Ovary (tissue), 7 donors: ENCODE measurements at regions not wholly inside any gene's neighbourhood (a gene's known extent, or its start where the extent isn't known, plus 50 kb on each side); places are given as distances from the start of the nearest gene placed in this dataset.

Experiments used
- DNase-seq, 5 donors: peaks; one replicate each; pipeline ENCODE4 v3.0.0-alpha.2; 2019 to 2020
- H3K27ac ChIP-seq, 2 donors: fragments of 200-600 bp; one replicate each; pipeline versions ENCODE4 v1.5.1 to v1.8.0; 2019 to 2022
- H3K27me3 ChIP-seq: fragments of 200-600 bp; one replicate; pipeline ENCODE4 v1.8.0; 2022
- H3K36me3 ChIP-seq: fragments of 200-600 bp; sonication (generic); one replicate; pipeline ENCODE4 v1.5.1; 2019
- H3K4me1 ChIP-seq: one replicate; pipeline ENCODE4 v1.8.1; 2013; ENCODE audit warnings: mild to moderate bottlenecking, moderate library complexity; ENCODE audit not compliant: insufficient read depth
- H3K4me3 ChIP-seq: fragments of 200-600 bp; sonication (generic); one replicate; pipeline ENCODE4 v1.5.1; 2017
- H3K9me3 ChIP-seq, 2 donors: fragments of 200-600 bp in 1 of 2; sonication (generic) in 1 of 2; one replicate each; pipeline versions ENCODE4 v1.5.1 to v1.8.1; 2013 to 2019; ENCODE audit warnings: mild to moderate bottlenecking in 1 of 2, moderate library complexity in 1 of 2
- EP300 ChIP-seq: sonication (generic); formaldehyde crosslinking; IDR thresholded peaks from one replicate; pipeline ENCODE4 v1.6.1; 2017; ENCODE audit warnings: antibody characterized with exemption
- POLR2A ChIP-seq: fragments of 450-650 bp; IDR thresholded peaks from one replicate; pipeline ENCODE4 v1.6.1; 2017; ENCODE audit warnings: antibody characterized with exemption, mild to moderate bottlenecking, moderate library complexity
- WGBS, 3 donors: extraction: QIAGEN DNeasy Blood & Tissue Kit in 1 of 3; methylation state at CpG; one replicate each; pipeline versions ENCODE4 v1.1.5 to v1.1.7; 2013 to 2017; 5-methylcytosine and 5-hydroxymethylcytosine counted together
- intact Hi-C, 4 donors: fragments of 100-400 bp; cut with DNase I; formaldehyde crosslinking; loops; one replicate each; pipeline versions ENCODE4 v1.11.0 to v1.15.1; 2022 to 2023
- TF ChIP-seq, protein P1 (sequence below), 3 donors: fragments of 450-650 bp in 2 of 3; fragments of 200-600 bp in 1 of 3; IDR thresholded peaks; one replicate each; pipeline versions ENCODE4 v1.5.1 to v1.8.0; 2016 to 2022; ENCODE audit warnings: antibody characterized with exemption in 3 of 3, mild to moderate bottlenecking in 1 of 3
- donor health status: DM: no; HTN: no; CAD: no; lungs with moderate emphysema.
- donor health status: DM: no; HTN: no; CAD: no.
- donor health status: Bipolar disorder and iron deficiency.
- donor health status: DM: no; HTN: no; CAD: no.
- donor health status: DM: yes; HTN: yes; CAD: no.

DNA sequence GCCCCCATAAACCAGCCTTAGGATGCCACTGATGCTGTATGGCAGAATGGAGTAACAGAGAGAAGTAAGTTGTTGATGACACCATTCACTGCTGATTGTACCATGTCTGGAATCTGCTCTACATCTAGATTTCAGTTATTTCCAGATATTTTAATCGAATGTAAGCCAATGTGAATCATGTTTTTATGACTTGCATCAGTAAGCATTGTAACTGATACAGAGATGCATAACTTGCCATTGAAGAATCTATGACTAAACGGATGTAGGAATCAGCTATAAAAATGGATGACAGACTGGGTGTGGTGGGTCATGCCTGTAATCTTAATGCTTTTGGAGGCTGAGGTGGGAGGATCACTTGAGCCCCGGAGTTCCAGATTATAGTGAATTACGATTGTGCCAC is 161.0 kb upstream of the GATB start:
- TF ChIP-seq, protein P1, sequence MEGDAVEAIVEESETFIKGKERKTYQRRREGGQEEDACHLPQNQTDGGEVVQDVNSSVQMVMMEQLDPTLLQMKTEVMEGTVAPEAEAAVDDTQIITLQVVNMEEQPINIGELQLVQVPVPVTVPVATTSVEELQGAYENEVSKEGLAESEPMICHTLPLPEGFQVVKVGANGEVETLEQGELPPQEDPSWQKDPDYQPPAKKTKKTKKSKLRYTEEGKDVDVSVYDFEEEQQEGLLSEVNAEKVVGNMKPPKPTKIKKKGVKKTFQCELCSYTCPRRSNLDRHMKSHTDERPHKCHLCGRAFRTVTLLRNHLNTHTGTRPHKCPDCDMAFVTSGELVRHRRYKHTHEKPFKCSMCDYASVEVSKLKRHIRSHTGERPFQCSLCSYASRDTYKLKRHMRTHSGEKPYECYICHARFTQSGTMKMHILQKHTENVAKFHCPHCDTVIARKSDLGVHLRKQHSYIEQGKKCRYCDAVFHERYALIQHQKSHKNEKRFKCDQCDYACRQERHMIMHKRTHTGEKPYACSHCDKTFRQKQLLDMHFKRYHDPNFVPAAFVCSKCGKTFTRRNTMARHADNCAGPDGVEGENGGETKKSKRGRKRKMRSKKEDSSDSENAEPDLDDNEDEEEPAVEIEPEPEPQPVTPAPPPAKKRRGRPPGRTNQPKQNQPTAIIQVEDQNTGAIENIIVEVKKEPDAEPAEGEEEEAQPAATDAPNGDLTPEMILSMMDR (IDR thresholded peaks at IDR 0.05): no peak
- no peak for TF ChIP-seq POLR2A
- TF ChIP-seq EP300: no peak
- Histone ChIP-seq H3K9me3 (no peaks in the 10 kb centered on the region), H3K27ac (no peak overlapping the region), H3K4me3 (no peak overlapping the region), H3K4me1 (peaks cover 5% of the 10 kb centered on the region), H3K36me3 (no peaks in the 10 kb centered on the region), H3K27me3 (peaks cover 4% of the 10 kb centered on the region)
- DNase-seq: no peak
- intact Hi-C loops: no loop called here
- WGBS, 3 donors: 62 to 70% (median 66%) methylated on average over 4 of the region's 4 CpGs

DNA sequence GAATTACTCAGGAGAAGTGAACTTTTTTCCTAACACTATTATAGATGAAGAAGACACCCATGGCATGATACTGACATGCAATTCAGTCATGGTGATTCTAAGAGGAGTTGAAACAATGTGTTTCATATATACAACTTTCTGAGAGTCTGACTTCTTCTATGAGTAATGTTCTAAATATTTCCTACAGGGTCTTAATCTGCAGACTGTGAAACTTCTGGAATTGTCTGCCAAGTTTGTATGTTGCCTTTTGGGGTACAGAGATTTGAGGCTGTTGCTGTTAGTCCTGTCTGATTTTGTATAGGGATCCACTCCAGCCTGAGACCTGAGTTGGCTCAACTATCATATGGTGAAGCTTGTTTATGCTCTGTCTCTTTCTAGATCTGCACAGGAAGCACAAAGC is 160.6 kb upstream of the GATB start:
- DNase-seq: no peak
- peaks cover 4% of the 10 kb centered on the region for H3K27me3 ChIP-seq
- H3K9me3 ChIP-seq: no peaks in the 10 kb centered on the region
- TF ChIP-seq, protein P1 (IDR thresholded peaks at IDR 0.05): no peak
- TF ChIP-seq POLR2A (no peak), EP300 (no peak)
- peaks cover 6% of the 10 kb centered on the region for H3K4me1 ChIP-seq
- H3K27ac ChIP-seq: no peak overlapping the region
- no peaks in the 10 kb centered on the region for H3K36me3 ChIP-seq
- intact Hi-C loops: no loop called here
- no peak overlapping the region for H3K4me3 ChIP-seq

DNA sequence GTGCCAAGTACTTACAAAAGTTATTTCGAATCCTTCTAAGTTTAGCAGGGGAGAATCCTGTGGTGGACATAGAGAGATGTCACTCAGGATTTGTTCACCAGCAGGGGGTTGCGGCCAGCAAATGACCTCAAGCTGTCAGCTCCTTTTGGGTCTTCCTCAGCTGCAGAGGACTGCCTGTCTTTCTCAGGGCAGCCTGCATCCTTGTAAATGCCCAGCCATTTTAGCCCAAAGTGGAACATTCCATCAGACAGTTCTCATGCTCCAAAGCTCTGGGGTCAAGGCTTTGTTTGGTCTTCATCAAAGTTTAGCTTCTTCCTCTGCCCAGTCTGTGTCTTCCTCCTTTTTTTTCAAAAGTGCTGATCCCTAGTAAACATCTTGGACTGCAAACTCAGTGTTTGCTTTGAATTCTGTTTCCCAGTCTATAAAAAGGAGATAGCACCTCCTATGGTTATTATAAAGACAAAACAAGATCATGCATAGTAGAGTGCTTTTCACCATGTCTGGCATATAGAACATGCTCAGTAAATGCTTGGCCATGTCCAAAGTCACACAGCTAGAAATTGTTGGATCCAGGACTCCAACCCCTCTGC is 156.4 kb upstream of the GATB start:
- H3K27ac ChIP-seq: no peak overlapping the region
- intact Hi-C loops: no loop called here

DNA sequence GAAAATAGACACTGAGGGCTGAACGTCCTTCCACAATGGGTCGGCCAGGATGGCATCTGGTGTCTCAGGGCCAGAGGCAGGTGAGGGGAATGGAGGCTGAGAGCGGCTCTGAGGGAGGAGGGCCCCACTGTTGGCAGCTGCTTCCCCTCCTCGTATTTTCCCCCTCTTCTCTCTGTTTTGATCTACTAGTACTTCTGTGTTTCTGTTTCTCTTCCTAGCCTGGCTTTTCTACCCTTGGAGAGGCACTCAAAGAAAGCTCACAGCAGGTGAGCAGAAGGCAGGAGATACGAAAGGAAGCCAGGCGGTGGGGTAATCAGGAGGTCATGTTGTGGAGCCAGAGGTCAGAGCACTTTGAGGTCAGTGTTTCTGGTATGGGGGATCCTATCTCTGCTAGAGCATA is 151.8 kb upstream of the GATB start:
- 66 to 77% (median 72%) methylated on average over 6 of the region's 6 CpGs for WGBS, 3 donors

More for the DNA sequence above, 156.4 kb upstream of the GATB start:
- no peaks in the 10 kb centered on the region for H3K36me3 ChIP-seq
- H3K4me1 ChIP-seq: peaks cover 6% of the 10 kb centered on the region
- 12 to 24% (median 24%) methylated on average over 2 of the region's 2 CpGs for WGBS, 3 donors
- TF ChIP-seq, protein P1 (IDR thresholded peaks at IDR 0.05): no peak
- TF ChIP-seq EP300 (no peak), POLR2A (no peak)
- peak in 1 of 5 donors; percentile 20 for DNase-seq
- no peaks in the 10 kb centered on the region for H3K9me3 ChIP-seq
- peaks cover 4% of the 10 kb centered on the region for H3K27me3 ChIP-seq
- no peak overlapping the region for H3K4me3 ChIP-seq

More for the DNA sequence above, 151.8 kb upstream of the GATB start:
- Histone ChIP-seq H3K4me1 (peaks cover 5% of the 10 kb centered on the region), H3K4me3 (no peak overlapping the region), H3K27ac (no peak overlapping the region), H3K27me3 (no peaks in the 10 kb centered on the region), H3K9me3 (no peaks in the 10 kb centered on the region), H3K36me3 (no peaks in the 10 kb centered on the region)
- intact Hi-C loops: no loop called here
- TF ChIP-seq, protein P1 (IDR thresholded peaks at IDR 0.05): no peak
- no peak for TF ChIP-seq POLR2A
- TF ChIP-seq EP300: no peak
- no peak for DNase-seq
